Common myeloid progenitor, CD34-positive (primary cell): ENCODE measurements at regions not wholly inside any gene's neighbourhood (a gene's known extent, or its start where the extent isn't known, plus 50 kb on each side); places are given as distances from the start of the nearest gene placed in this dataset.

Source experiments
- CTCF ChIA-PET: fragments of 350-600 bp; sonication (Branson Sonifier 250); formaldehyde crosslinking; loops from one replicate; lab custom pipeline; 2021; ENCODE audit warnings: antibody characterized with exemption; lab: Charles Lee
- POLR2A ChIA-PET: fragments of 350-600 bp; sonication (Branson Sonifier 250); formaldehyde crosslinking; loops from one replicate; lab custom pipeline; 2021; ENCODE audit warnings: antibody characterized with exemption; lab: Charles Lee
- DNase-seq, 3 donors: peaks; one replicate each; pipeline versions ENCODE4 v3.0.0 to v3.0.0-alpha.2; 2013
- H3K27ac ChIP-seq, 2 experiments: 1 replicate in 1 of 2; 2 replicates in 1 of 2; pipeline ENCODE4 v1.7.0; 2013; ENCODE audit warnings: inconsistent platforms in 2 of 2, low read length in 2 of 2, mild to moderate bottlenecking in 2 of 2, low read depth in 1 of 2, moderate library complexity in 1 of 2; ENCODE audit not compliant: severe bottlenecking in 2 of 2, insufficient read depth in 1 of 2, poor library complexity in 1 of 2
- H3K27me3 ChIP-seq, 5 experiments: replicated peaks in 2 of 5; 1 replicate in 3 of 5; 2 replicates in 2 of 5; pipeline versions ENCODE4 v1.6.1 to v1.7.0; 2013; ENCODE audit warnings: low read length in 4 of 5, mild to moderate bottlenecking in 2 of 5, moderate library complexity in 2 of 5, inconsistent platforms in 1 of 5; ENCODE audit not compliant: insufficient read depth in 5 of 5, control insufficient read depth in 4 of 5
- H3K36me3 ChIP-seq, 4 experiments: 1 replicate in 2 of 4; 2 replicates in 2 of 4; pipeline versions ENCODE4 v1.6.1 to v1.7.0; 2013; ENCODE audit warnings: low read length in 3 of 4, control low read depth in 1 of 4, mild to moderate bottlenecking in 1 of 4; ENCODE audit not compliant: control insufficient read depth in 4 of 4, insufficient read depth in 4 of 4
- H3K4me1 ChIP-seq, 4 experiments: 1 replicate in 3 of 4; 2 replicates in 1 of 4; pipeline versions ENCODE4 v1.6.1 to v1.7.1; 2013; ENCODE audit warnings: low read length in 3 of 4, mild to moderate bottlenecking in 3 of 4, control low read depth in 1 of 4, inconsistent platforms in 1 of 4, moderate library complexity in 1 of 4; ENCODE audit not compliant: control insufficient read depth in 4 of 4, insufficient read depth in 4 of 4; ENCODE audit errors: control extremely low read depth in 1 of 4
- H3K4me3 ChIP-seq, 7 experiments: 1 replicate in 4 of 7; 2 replicates in 3 of 7; pipeline versions ENCODE4 v1.5.1 to v1.7.0; 2013; ENCODE audit warnings: mild to moderate bottlenecking in 7 of 7, low read length in 6 of 7, moderate library complexity in 6 of 7, inconsistent platforms in 2 of 7, low read depth in 2 of 7, control low read depth in 1 of 7; ENCODE audit not compliant: insufficient read depth in 4 of 7, control insufficient read depth in 1 of 7; ENCODE audit errors: extremely low read depth in 1 of 7
- H3K9me3 ChIP-seq, 5 experiments: 1 replicate in 4 of 5; 2 replicates in 1 of 5; pipeline versions ENCODE4 v1.6.1 to v1.7.1; 2013; ENCODE audit warnings: low read length in 4 of 5, mild to moderate bottlenecking in 2 of 5, inconsistent platforms in 1 of 5, low read depth in 1 of 5, moderate library complexity in 1 of 5; ENCODE audit not compliant: control insufficient read depth in 4 of 5, insufficient read depth in 2 of 5; ENCODE audit errors: control extremely low read depth in 1 of 5
- WGBS: methylation state at CpG from one replicate; pipeline ENCODE4 v1.1.5; 2013; ENCODE audit not compliant: insufficient coverage; 5-methylcytosine and 5-hydroxymethylcytosine counted together

DNA sequence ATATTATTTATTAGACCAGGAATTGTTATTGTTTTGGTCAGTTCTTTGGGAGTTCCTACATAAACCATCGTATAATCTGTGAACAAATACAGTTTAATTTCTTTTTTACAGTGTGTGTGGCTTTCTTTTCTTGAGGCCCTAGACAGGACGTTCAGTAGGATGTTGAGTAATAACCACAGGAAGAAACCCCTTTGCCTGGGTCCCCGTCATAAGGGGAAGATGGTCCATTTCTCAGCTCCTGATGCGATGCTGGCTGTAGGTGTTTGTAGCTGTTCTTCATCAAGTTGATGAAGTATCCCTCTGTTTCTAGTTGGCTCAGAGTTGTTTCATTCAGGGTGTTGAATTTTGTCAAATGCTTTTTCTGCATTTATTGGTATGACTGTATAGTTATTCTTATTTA lies 219.7 kb upstream of the ADARB2 start:
- Histone ChIP-seq H3K36me3 (no peaks in the 10 kb centered on the region), H3K4me1 (peaks cover 0 to 26% (median 11%) of the 10 kb centered on the region in 4 experiments), H3K27me3 (no peaks in the 10 kb centered on the region), H3K27ac (peak overlapping the region in 1 of 2 experiments; percentile 46), H3K4me3 (peak overlapping the region in 1 of 7 experiments; percentile 31), H3K9me3 (peaks cover 0 to 8% (median 2%) of the 10 kb centered on the region in 5 experiments)
- POLR2A ChIA-PET: interaction anchor here (0.6 kb wide), 1 partner anchor 9 kb away, joined by 3 read pairs; no protein-coding TSS in a partner anchor
- 20% methylated on average over 2 of the region's 4 CpGs for WGBS
- peak; percentile 62 to 85 (median 84) for DNase-seq
- CTCF ChIA-PET: no interaction called here

DNA sequence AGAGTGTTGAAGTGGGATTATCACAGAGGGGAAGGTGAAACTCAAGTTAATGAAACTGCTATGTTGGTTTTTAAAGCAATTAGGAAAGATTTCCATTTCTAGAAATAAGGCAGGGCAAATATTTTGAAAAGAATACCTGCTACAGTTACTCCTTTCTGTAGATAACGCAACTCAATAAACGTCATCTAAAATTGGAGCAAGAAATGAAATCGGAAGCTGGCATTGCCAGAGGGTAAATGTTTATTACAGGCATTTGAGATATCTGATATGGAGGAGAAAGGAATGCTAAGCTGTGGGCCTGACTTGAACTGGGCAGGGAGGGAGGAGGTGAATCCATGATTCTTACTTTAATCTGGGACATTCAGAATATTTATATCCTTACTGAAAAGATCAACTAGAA lies 217.0 kb upstream of the ADARB2 start:
- Histone ChIP-seq H3K36me3 (no peaks in the 10 kb centered on the region), H3K4me3 (no peak overlapping the region), H3K27ac (no peak overlapping the region), H3K9me3 (peaks cover 0 to 3% (median 1%) of the 10 kb centered on the region in 5 experiments), H3K4me1 (peaks cover 0 to 26% (median 11%) of the 10 kb centered on the region in 4 experiments), H3K27me3 (no peaks in the 10 kb centered on the region)
- ChIA-PET POLR2A (no interaction called here), CTCF (interaction anchor here (0.8 kb wide), 1 partner anchor 11 kb away, joined by 3 read pairs; no protein-coding TSS in a partner anchor)
- 95% methylated on average over 3 of the region's 3 CpGs for WGBS
- no peak for DNase-seq

DNA sequence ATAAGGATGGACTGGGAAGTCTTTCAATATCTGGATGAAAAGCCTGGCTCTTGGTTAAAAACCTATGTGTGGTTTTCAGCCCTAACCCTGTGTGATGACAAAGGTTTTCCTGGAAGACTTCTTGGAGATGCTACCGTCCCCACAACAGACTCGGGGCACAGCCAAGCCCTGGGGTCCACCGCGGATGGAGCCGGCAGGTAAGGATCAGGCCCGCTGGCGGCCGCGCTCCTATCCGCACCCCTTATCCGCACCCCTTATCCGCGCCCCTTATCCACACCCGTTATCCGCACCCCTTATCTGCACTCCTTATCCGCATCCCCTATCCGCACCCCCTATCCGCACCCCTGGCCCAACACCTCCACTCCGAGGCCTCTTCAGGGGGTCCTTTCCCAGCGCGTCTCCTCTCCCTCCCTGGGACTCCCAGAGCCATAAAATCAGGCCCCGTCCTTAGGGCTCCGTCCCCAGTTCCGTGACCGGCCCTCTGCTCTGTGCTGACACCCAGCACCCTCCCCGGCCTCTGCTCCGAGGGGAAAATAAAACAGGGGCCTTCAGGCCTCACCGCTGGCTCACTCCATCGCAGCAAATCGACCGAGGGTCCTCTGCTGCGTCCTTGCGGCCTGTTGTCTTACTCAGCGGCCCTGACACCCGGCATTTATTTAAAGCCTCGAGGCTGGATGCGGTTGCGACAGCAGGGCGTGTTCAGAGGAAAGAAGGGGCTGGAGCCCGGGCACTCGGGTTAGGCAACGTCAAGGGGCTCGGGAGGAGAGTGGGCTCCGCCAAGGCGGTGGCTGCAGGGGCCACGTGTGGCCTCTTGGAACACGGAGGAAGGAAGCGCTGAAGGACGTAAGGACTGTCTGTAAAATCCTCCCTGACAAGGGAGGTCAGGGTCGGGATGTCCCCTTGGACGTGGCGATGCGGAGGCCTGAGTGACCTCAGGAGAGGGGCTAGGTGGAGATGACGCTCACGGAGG lies 215.1 kb upstream of the ADARB2 start:
- Histone ChIP-seq H3K9me3 (peaks cover 0 to 3% (median 1%) of the 10 kb centered on the region in 5 experiments), H3K4me3 (no peak overlapping the region), H3K4me1 (peaks cover 0 to 18% (median 8%) of the 10 kb centered on the region in 4 experiments), H3K27ac (no peak overlapping the region), H3K36me3 (no peaks in the 10 kb centered on the region), H3K27me3 (no peaks in the 10 kb centered on the region)
- WGBS: 97% methylated on average over 53 of the region's 55 CpGs
- POLR2A ChIA-PET: no interaction called here
- CTCF ChIA-PET: no interaction called here
- no peak for DNase-seq

DNA sequence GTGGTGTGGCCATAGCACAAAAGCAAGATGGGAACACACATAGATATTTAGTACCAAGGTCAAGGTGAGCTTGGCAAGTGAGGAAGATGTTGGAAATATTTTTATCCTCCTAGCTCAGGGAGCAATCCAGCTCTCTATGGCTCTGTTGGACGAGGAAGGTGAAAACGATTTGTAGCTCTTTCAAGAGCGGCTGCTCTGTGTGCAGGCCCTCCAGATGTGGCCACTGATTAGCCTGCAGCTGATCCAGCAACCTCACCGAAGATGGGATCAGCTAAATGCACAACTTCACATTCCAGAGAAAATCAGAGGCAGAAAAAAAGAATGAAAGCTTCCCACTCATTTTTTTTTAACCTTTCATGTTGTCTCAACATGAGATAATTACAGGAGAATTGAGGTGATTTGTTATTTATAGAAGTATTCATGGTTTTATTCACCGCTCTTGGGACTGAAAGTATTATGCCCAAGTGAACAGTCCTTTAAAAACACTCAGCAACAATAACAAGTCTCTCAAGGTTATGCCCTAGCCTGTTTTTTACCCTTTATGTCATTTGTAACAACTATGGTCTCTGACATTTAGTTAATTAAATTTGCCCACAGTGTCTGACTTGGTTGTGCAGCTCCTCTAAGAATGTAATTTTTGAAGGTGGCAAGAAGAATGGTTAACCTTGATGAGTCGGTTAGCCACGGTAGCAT lies 213.6 kb upstream of the ADARB2 start:
- no peak overlapping the region for H3K4me3 ChIP-seq
- H3K27ac ChIP-seq: no peak overlapping the region
- H3K9me3 ChIP-seq: peaks cover 0 to 3% (median 0%) of the 10 kb centered on the region in 5 experiments
- no peak for DNase-seq
- WGBS: 90% methylated on average over 5 of the region's 7 CpGs
- peaks cover 0 to 5% (median 0%) of the 10 kb centered on the region in 4 experiments for H3K4me1 ChIP-seq
- ChIA-PET CTCF (interaction anchor here (1.1 to 1.3 kb wide), 3 partner anchors 9 to 18 kb away, joined by 3 to 4 read pairs (median 3); no protein-coding TSS in a partner anchor), POLR2A (no interaction called here)
- H3K36me3 ChIP-seq: no peaks in the 10 kb centered on the region
- H3K27me3 ChIP-seq: no peaks in the 10 kb centered on the region

DNA sequence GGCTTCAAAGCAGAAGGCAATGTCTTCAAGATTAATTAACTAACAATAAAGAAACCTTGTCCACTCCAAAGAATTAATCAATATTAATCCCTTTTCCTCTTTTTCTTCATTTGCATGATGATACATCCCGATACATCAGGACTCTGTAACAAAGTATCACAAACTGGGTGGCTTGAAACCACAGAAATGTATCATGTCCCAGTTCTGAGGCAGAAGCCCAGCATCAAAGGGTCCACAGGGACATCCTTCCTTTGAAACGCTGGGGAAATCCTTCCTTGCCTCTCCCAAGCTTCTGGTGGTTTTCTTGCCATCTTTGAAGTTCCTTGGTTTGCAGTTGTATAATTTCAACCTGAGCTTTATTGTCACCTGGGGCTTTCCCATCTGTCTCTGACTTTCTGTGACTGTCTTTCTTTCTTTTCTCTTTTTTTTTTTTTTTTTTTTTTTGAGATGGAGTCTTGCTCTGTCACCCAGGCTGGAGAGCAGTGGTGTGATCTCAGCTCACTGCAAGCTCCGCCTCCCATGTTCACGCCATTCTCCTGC lies 210.2 kb upstream of the ADARB2 start:
- CTCF ChIA-PET: no interaction called here
- H3K27me3 ChIP-seq: no peaks in the 10 kb centered on the region
- H3K4me3 ChIP-seq: no peak overlapping the region
- H3K4me1 ChIP-seq: peaks cover 0 to 9% (median under 1%) of the 10 kb centered on the region in 4 experiments
- no peaks in the 10 kb centered on the region for H3K9me3 ChIP-seq
- DNase-seq: no peak
- H3K27ac ChIP-seq: no peak overlapping the region
- H3K36me3 ChIP-seq: no peaks in the 10 kb centered on the region
- POLR2A ChIA-PET: no interaction called here
- 92% methylated on average over 2 of the region's 4 CpGs for WGBS

DNA sequence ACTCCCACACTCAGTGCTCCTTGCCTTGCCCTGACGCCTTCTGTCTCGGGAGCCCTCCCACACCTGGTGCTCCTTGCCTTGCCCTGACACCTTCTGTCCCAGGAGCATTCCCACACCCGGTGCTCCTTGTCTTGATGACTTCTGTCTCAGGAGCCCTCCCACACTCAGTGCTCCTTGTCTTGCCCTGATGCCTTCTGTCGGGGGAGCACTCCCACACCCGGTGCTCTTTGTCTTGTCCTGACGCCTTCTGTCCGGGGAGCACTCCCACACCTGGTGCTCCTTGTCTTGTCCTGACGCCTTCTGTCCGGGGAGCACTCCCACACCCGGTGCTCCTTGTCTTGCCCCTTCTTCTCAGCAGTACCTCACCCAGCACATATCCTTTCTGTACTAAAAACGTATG lies 207.2 kb upstream of the ADARB2 start:
- CTCF ChIA-PET: no interaction called here
- Histone ChIP-seq H3K4me1 (peaks cover 4 to 15% (median 6%) of the 10 kb centered on the region in 4 experiments), H3K27ac (no peak overlapping the region), H3K36me3 (no peaks in the 10 kb centered on the region), H3K4me3 (no peak overlapping the region), H3K9me3 (no peaks in the 10 kb centered on the region), H3K27me3 (no peaks in the 10 kb centered on the region)
- POLR2A ChIA-PET: no interaction called here
- WGBS: 98% methylated on average over 9 of the region's 11 CpGs
- DNase-seq: no peak
